Hepatocyte (in vitro differentiated cells): ENCODE measurements at regions not wholly inside any gene's neighbourhood (a gene's known extent, or its start where the extent isn't known, plus 50 kb on each side); places are given as distances from the start of the nearest gene placed in this dataset.

Source experiments
- CTCF ChIP-seq: fragments of 200-600 bp; sonication (generic); IDR thresholded peaks from 2 replicates; pipeline ENCODE4 v1.5.1; 2016; ENCODE audit warnings: antibody characterized with exemption, mild to moderate bottlenecking; ENCODE audit not compliant: poor library complexity
- EZH2phosphoT487 ChIP-seq: fragments of 200-600 bp; sonication (generic); IDR thresholded peaks from one replicate; pipeline ENCODE4 v1.6.1; 2018; ENCODE audit warnings: antibody characterized with exemption, mild to moderate bottlenecking, low read depth, moderate library complexity; ENCODE audit not compliant: unreplicated experiment, severe bottlenecking

- TF ChIP-seq EZH2phosphoT487 (no peak), CTCF (peak; percentile 26)
Measured at GRCh38 chr12:29024117-29024516, 125.0 kb upstream of the FAR2 start.
